DND-41 (cell line): ENCODE measurements at regions not wholly inside any gene's neighbourhood (a gene's known extent, or its start where the extent isn't known, plus 50 kb on each side); places are given as distances from the start of the nearest gene placed in this dataset.

Source experiments
- ATAC-seq: fragments of 200-7000 bp; cut with Tn5 transposase; 3 replicates; pipeline ENCODE4 v1.9.1; 2021; ENCODE audit warnings: low read depth; ENCODE audit not compliant: insufficient read depth
- DNase-seq: peaks from one replicate; pipeline ENCODE4 v3.0.0-alpha.2; 2020
- H2AFZ ChIP-seq: 2 replicates; pipeline ENCODE4 v1.6.0; 2012; ENCODE audit warnings: low read depth, low read length
- H3K27ac ChIP-seq: 2 replicates; pipeline ENCODE4 v1.5.1; 2012; ENCODE audit warnings: low read length, inconsistent platforms
- H3K27me3 ChIP-seq: fragments of 200-600 bp; sonication (generic); 2 replicates; pipeline ENCODE4 v1.6.0; 2012; ENCODE audit warnings: low read length, mild to moderate bottlenecking, inconsistent platforms; ENCODE audit not compliant: insufficient read depth, poor library complexity
- H3K36me3 ChIP-seq: 2 replicates; pipeline ENCODE4 v1.5.1; 2012; ENCODE audit warnings: low read length, inconsistent platforms; ENCODE audit not compliant: insufficient read depth
- H3K4me1 ChIP-seq: 2 replicates; pipeline ENCODE4 v1.5.1; 2012; ENCODE audit warnings: mild to moderate bottlenecking, low read length; ENCODE audit not compliant: insufficient read depth
- H3K4me2 ChIP-seq: 2 replicates; pipeline ENCODE4 v1.6.0; 2012; ENCODE audit warnings: mild to moderate bottlenecking, moderate library complexity, low read length, inconsistent platforms; ENCODE audit not compliant: insufficient read depth
- H3K4me3 ChIP-seq, 2 experiments: fragments of 200-600 bp in 1 of 2; shearing (Covaris generic) in 1 of 2; 2 replicates each; pipeline ENCODE4 v1.5.1; 2012 to 2016; ENCODE audit warnings: inconsistent platforms in 2 of 2, low read length in 2 of 2, mild to moderate bottlenecking in 2 of 2, low read depth in 1 of 2, moderate library complexity in 1 of 2
- H3K79me2 ChIP-seq: 2 replicates; pipeline ENCODE4 v1.6.0; 2012; ENCODE audit warnings: low read length, inconsistent platforms; ENCODE audit not compliant: insufficient read depth
- H3K9ac ChIP-seq: 2 replicates; pipeline ENCODE4 v1.6.0; 2012; ENCODE audit warnings: low read depth, mild to moderate bottlenecking, inconsistent platforms, low read length, moderate library complexity
- H3K9me3 ChIP-seq: 2 replicates; pipeline ENCODE4 v1.5.1; 2012; ENCODE audit warnings: low read length, moderate library complexity, mild to moderate bottlenecking, inconsistent platforms; ENCODE audit not compliant: insufficient read depth, severe bottlenecking
- H4K20me1 ChIP-seq: 2 replicates; pipeline ENCODE4 v1.6.0; 2012; ENCODE audit warnings: low read length; ENCODE audit not compliant: insufficient read depth
- CTCF ChIP-seq: IDR thresholded peaks from 2 replicates; pipeline ENCODE4 v1.5.1; 2012; ENCODE audit warnings: borderline replicate concordance, low read length, moderate library complexity, mild to moderate bottlenecking; ENCODE audit not compliant: poor library complexity, severe bottlenecking; ENCODE audit errors: extremely low read depth
- EZH2 ChIP-seq: IDR thresholded peaks from 3 replicates; pipeline ENCODE4 v1.6.1; 2012; ENCODE audit warnings: borderline replicate concordance, low read depth, mild to moderate bottlenecking, moderate library complexity, low read length, inconsistent platforms; ENCODE audit not compliant: severe bottlenecking

DNA sequence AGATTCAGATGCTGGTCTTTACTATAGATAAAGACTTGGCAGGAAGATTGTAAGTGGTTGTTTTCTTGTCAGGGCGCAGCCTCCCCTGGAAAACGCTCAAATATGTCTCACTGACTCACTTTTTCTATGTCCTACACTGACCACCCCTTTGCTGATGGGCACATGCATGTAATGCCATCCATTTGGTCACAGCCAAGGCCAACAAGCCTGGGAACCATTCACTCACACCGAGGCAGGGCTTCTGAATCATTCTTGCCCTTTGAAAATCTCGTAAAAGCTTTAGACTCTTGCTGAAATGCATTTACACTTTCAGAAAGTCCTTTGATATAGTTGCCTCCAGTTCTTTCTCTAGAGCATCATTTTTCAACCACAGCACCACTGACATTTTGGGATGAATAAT, 249.4 kb downstream of the ACTL7B start:
- Histone ChIP-seq H4K20me1 (no peaks in the 10 kb centered on the region), H3K4me1 (no peaks in the 10 kb centered on the region), H3K27ac (no peak overlapping the region), H2AFZ (no peak overlapping the region), H3K4me2 (no peak overlapping the region), H3K9me3 (no peaks in the 10 kb centered on the region), H3K9ac (no peak overlapping the region), H3K27me3 (no peaks in the 10 kb centered on the region), H3K79me2 (no peaks in the 10 kb centered on the region), H3K36me3 (no peaks in the 10 kb centered on the region), H3K4me3 (no peak overlapping the region)
- ATAC-seq (no peak), DNase-seq (no peak)
- TF ChIP-seq EZH2 (no peak), CTCF (no peak)

DNA sequence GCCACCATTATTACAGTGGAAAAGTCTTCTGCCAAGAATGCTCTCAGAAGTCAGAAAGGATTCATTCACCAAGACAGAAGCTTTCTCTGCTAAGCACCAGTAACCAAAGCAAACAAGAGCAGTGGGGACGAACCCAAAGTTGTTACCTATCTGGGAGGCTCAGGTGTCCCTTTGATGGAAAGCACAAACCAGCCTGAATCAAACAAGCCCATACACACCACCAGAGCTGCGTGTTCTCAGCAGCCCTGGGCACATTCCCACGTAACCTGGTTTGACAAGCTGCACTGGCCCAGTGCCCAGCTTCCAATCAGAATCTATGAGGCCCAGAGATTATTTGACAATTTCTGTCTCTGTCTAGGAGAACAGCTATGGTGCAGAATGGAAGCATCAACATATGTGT, 252.6 kb downstream of the ACTL7B start:
- Histone ChIP-seq H3K4me2 (no peak overlapping the region), H2AFZ (no peak overlapping the region), H3K4me1 (no peaks in the 10 kb centered on the region), H3K36me3 (no peaks in the 10 kb centered on the region), H3K27me3 (no peaks in the 10 kb centered on the region), H3K27ac (no peak overlapping the region), H3K9ac (no peak overlapping the region), H3K4me3 (no peak overlapping the region), H4K20me1 (no peaks in the 10 kb centered on the region), H3K79me2 (no peaks in the 10 kb centered on the region), H3K9me3 (no peaks in the 10 kb centered on the region)
- TF ChIP-seq EZH2 (no peak), CTCF (no peak)
- ATAC-seq (no peak), DNase-seq (no peak)

DNA sequence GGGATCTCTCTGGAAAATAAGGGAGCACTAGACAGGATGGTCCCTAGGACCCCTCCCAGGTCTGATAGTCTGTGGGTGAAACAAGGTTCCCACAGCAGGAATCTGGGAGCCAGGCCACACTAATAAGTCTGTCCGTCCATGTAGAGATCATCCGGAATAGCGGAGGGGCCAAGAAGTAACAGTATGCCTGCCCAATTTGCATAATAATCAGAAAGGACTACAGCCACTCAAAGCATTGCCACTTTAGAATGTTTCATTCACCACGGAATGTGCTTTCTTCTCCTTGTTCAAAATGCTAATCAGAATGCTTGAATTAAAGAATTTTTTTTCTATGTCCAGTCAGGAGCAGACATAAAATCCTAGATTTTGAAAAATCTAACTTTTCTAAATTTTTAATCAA, 254.9 kb downstream of the ACTL7B start:
- H3K27me3 ChIP-seq, result no peaks in the 10 kb centered on the region
- H4K20me1 ChIP-seq, result no peaks in the 10 kb centered on the region
- no peaks in the 10 kb centered on the region for H3K9me3 ChIP-seq
- H3K27ac ChIP-seq, result no peak overlapping the region
- H2AFZ ChIP-seq, result no peak overlapping the region
- H3K4me3 ChIP-seq, result no peak overlapping the region
- ATAC-seq (no peak), DNase-seq (no peak)
- no peak overlapping the region for H3K4me2 ChIP-seq
- TF ChIP-seq CTCF (no peak), EZH2 (no peak)
- H3K36me3 ChIP-seq, result no peaks in the 10 kb centered on the region
- H3K9ac ChIP-seq, result no peak overlapping the region
- H3K4me1 ChIP-seq, result no peaks in the 10 kb centered on the region
- no peaks in the 10 kb centered on the region for H3K79me2 ChIP-seq

GRCh38 chr9:108599571-108599970, 256.2 kb downstream of the ACTL7B start:
- H4K20me1 ChIP-seq, result no peaks in the 10 kb centered on the region
- no peak overlapping the region for H3K9ac ChIP-seq
- ATAC-seq (no peak), DNase-seq (no peak)
- no peaks in the 10 kb centered on the region for H3K4me1 ChIP-seq
- no peak overlapping the region for H2AFZ ChIP-seq
- H3K9me3 ChIP-seq, result no peaks in the 10 kb centered on the region
- H3K27ac ChIP-seq, result no peak overlapping the region
- no peaks in the 10 kb centered on the region for H3K36me3 ChIP-seq
- TF ChIP-seq CTCF (no peak), EZH2 (no peak)
- no peaks in the 10 kb centered on the region for H3K79me2 ChIP-seq
- H3K27me3 ChIP-seq, result no peaks in the 10 kb centered on the region
- H3K4me2 ChIP-seq, result no peak overlapping the region
- H3K4me3 ChIP-seq, result no peak overlapping the region
